Endothelial cell of umbilical vein (primary cell): ENCODE measurements at regions not wholly inside any gene's neighbourhood (a gene's known extent, or its start where the extent isn't known, plus 50 kb on each side); places are given as distances from the start of the nearest gene placed in this dataset.

Experiments
- BruUV-seq: library from RNA; stranded (reverse); fragments of 400-500 nt; replicated peaks from 2 replicates; lab custom pipeline; 2021; lab: Mats Ljungman, UMichigan
- CTCF ChIA-PET: fragments of 300-600, 350-600 bp; sonication (Branson Sonifier 250); formaldehyde crosslinking; loops from one replicate; lab custom pipeline; 2021; ENCODE audit warnings: antibody characterized with exemption, inconsistent platforms; lab: Charles Lee
- POLR2A ChIA-PET: fragments of 300-600, 350-600 bp; sonication (Branson Sonifier 250); formaldehyde crosslinking; loops from one replicate; lab custom pipeline; 2021; ENCODE audit warnings: antibody characterized with exemption, inconsistent platforms; lab: Charles Lee
- DNase-seq: peaks from one replicate; pipeline ENCODE4 v3.0.0-alpha.2; 2011; ENCODE audit warnings: low read depth, low spot score
- FAIRE-seq: peaks from 2 replicates; lab custom pipeline; 2011; peaks lifted over from hg19 to GRCh38; lab: Jason Lieb, UNC
- H2AFZ ChIP-seq: 2 replicates; pipeline ENCODE4 v1.6.0; 2012; ENCODE audit warnings: low read depth, low read length, control low read depth, inconsistent platforms
- H3K27ac ChIP-seq: 2 replicates; pipeline ENCODE4 v1.5.1; 2011; ENCODE audit warnings: low read depth, mild to moderate bottlenecking, control low read depth, low read length, moderate library complexity; ENCODE audit not compliant: insufficient read depth
- H3K27me3 ChIP-seq, 2 experiments: 2 replicates each; pipeline versions ENCODE4 v1.6.0 to v1.6.1; 2011; ENCODE audit warnings: low read length in 2 of 2, mixed read lengths in 1 of 2; ENCODE audit not compliant: control insufficient read depth in 2 of 2, insufficient read depth in 2 of 2
- H3K36me3 ChIP-seq, 2 experiments: 2 replicates in 1 of 2; 3 replicates in 1 of 2; pipeline ENCODE4 v1.5.1; 2011; ENCODE audit warnings: low read length in 2 of 2, mild to moderate bottlenecking in 1 of 2, moderate library complexity in 1 of 2; ENCODE audit not compliant: control insufficient read depth in 2 of 2, insufficient read depth in 2 of 2; ENCODE audit errors: extremely low read depth in 1 of 2
- H3K4me1 ChIP-seq: 3 replicates; pipeline ENCODE4 v1.5.1; 2011; ENCODE audit warnings: mild to moderate bottlenecking, low read length; ENCODE audit not compliant: control insufficient read depth, insufficient read depth; ENCODE audit errors: extremely low read depth
- H3K4me2 ChIP-seq: 2 replicates; pipeline ENCODE4 v1.6.1; 2011; ENCODE audit warnings: low read length, control low read depth, mixed read lengths; ENCODE audit not compliant: insufficient read depth
- H3K4me3 ChIP-seq, 3 experiments: fragments of 200-600 bp in 1 of 3; sonication (generic), shearing (Covaris generic) in 1 of 3; replicated peaks in 1 of 3; 2 replicates each; pipeline ENCODE4 v1.5.1; 2011 to 2016; ENCODE audit warnings: control low read depth in 3 of 3, low read length in 3 of 3, mild to moderate bottlenecking in 2 of 3, inconsistent platforms in 1 of 3, low read depth in 1 of 3, moderate library complexity in 1 of 3; ENCODE audit not compliant: insufficient read depth in 1 of 3
- H3K79me2 ChIP-seq: 2 replicates; pipeline ENCODE4 v1.6.0; 2012; ENCODE audit warnings: low read length, inconsistent platforms; ENCODE audit not compliant: control insufficient read depth, insufficient read depth
- H3K9ac ChIP-seq: replicated peaks from 2 replicates; pipeline ENCODE3; 2011; ENCODE audit warnings: low read length, control low read depth; ENCODE audit not compliant: insufficient read depth; ENCODE audit errors: extremely low read depth
- H3K9me1 ChIP-seq: replicated peaks from 3 replicates; pipeline ENCODE4 v1.6.0; 2011; ENCODE audit warnings: mild to moderate bottlenecking, low read length; ENCODE audit not compliant: control insufficient read depth, insufficient read depth; ENCODE audit errors: extremely low read depth
- H3K9me3 ChIP-seq: replicated peaks from 2 replicates; pipeline ENCODE4 v1.5.1; 2012; ENCODE audit warnings: low read length, inconsistent platforms; ENCODE audit not compliant: control insufficient read depth, insufficient read depth
- H4K20me1 ChIP-seq: replicated peaks from 2 replicates; pipeline ENCODE3; 2011; ENCODE audit warnings: mild to moderate bottlenecking, low read length; ENCODE audit not compliant: control insufficient read depth, insufficient read depth; ENCODE audit errors: extremely low read depth
- EZH2 ChIP-seq: IDR thresholded peaks from 2 replicates; pipeline ENCODE4 v1.6.1; 2012; ENCODE audit warnings: borderline replicate concordance, low read depth, mild to moderate bottlenecking, moderate library complexity, low read length, inconsistent platforms; ENCODE audit not compliant: severe bottlenecking
- FOS ChIP-seq: IDR thresholded peaks from 2 replicates; pipeline ENCODE4 v1.6.1; 2011; ENCODE audit warnings: mild to moderate bottlenecking, low read length, moderate library complexity, borderline replicate concordance; ENCODE audit not compliant: insufficient read depth
- GATA2 ChIP-seq: IDR thresholded peaks from 2 replicates; pipeline ENCODE4 v1.7.0; 2011; ENCODE audit warnings: low read depth, mild to moderate bottlenecking, moderate library complexity, mixed read lengths, low read length; ENCODE audit not compliant: insufficient read length, insufficient read depth
- JUN ChIP-seq: IDR thresholded peaks from 2 replicates; pipeline ENCODE4 v1.6.1; 2011; ENCODE audit warnings: borderline replicate concordance, low read depth; ENCODE audit not compliant: insufficient read length, insufficient read depth
- MYC ChIP-seq: IDR thresholded peaks from one replicate; pipeline ENCODE4 v1.6.1; 2011; ENCODE audit warnings: mild to moderate bottlenecking, low read depth, low read length
- POLR2A ChIP-seq: IDR thresholded peaks from 2 replicates; pipeline ENCODE4 v1.6.1; 2012; ENCODE audit warnings: low read depth, mild to moderate bottlenecking, control low read depth, low read length
- POLR2AphosphoS5 ChIP-seq: IDR thresholded peaks from 2 replicates; pipeline ENCODE4 v1.6.1; 2012; ENCODE audit warnings: low read depth, mild to moderate bottlenecking, control low read depth, low read length, moderate library complexity; ENCODE audit not compliant: insufficient read depth
- dilution Hi-C: fragments of 300-500 bp; cut with MboI; formaldehyde crosslinking; loops from one replicate; pipeline ENCODE4 v1.15.0; 2019; ENCODE audit warnings: low sequenced_read_pairs; ENCODE audit not compliant: extremely low pct_ligation_motif_present
- intact Hi-C: fragments of 100-400 bp; cut with micrococcal nuclease; formaldehyde crosslinking; loops from one replicate; pipeline ENCODE4 v1.10.0; 2022
- TF ChIP-seq, protein P1 (sequence below), 2 donors: IDR thresholded peaks; 1 replicate in 1 of 2; 2 replicates in 1 of 2; pipeline ENCODE4 v1.5.1; 2011; ENCODE audit warnings: low read length in 2 of 2, mild to moderate bottlenecking in 2 of 2, moderate library complexity in 2 of 2, control low read depth in 1 of 2, inconsistent platforms in 1 of 2, low read depth in 1 of 2; ENCODE audit not compliant: insufficient read depth in 1 of 2; ENCODE audit errors: extremely low read depth in 1 of 2
- TF ChIP-seq, protein P2 (sequence below): IDR thresholded peaks from 2 replicates; pipeline ENCODE4 v1.6.1; 2011; ENCODE audit not compliant: insufficient read depth, insufficient read length

DNA sequence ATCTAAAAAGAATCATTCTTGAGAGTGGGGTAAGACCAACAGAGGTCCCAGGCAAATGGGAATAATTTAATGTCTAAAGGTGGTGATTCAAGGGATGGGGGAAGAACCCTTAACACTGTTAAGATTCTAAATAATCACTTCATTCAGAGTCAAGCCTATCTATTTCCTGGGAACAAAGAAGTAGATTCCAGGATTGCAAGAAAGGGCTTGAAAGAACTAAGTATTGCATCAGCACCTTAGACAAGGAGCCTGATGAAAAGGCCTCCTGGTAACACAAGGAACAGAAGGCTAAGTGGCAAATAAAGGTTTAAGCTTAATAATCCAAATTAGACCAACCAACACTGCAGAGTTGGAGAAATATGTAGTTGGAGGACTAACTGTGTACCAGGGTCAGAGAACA lies 620.7 kb upstream of the BTBD3 start:
- H4K20me1 ChIP-seq, result no peaks in the 10 kb centered on the region
- no peak overlapping the region for H3K4me2 ChIP-seq
- ChIA-PET CTCF (no interaction called here), POLR2A (no interaction called here)
- no peaks in the 10 kb centered on the region for H3K9me3 ChIP-seq
- dilution Hi-C loops, result no loop called here
- H3K9me1 ChIP-seq, result no peaks in the 10 kb centered on the region
- no peak overlapping the region for H3K27ac ChIP-seq
- H3K36me3 ChIP-seq, result no peaks in the 10 kb centered on the region
- no TSS peak for BruUV-seq
- TF ChIP-seq EZH2 (no peak), POLR2A (no peak), MYC (no peak)
- TF ChIP-seq, protein P1, sequence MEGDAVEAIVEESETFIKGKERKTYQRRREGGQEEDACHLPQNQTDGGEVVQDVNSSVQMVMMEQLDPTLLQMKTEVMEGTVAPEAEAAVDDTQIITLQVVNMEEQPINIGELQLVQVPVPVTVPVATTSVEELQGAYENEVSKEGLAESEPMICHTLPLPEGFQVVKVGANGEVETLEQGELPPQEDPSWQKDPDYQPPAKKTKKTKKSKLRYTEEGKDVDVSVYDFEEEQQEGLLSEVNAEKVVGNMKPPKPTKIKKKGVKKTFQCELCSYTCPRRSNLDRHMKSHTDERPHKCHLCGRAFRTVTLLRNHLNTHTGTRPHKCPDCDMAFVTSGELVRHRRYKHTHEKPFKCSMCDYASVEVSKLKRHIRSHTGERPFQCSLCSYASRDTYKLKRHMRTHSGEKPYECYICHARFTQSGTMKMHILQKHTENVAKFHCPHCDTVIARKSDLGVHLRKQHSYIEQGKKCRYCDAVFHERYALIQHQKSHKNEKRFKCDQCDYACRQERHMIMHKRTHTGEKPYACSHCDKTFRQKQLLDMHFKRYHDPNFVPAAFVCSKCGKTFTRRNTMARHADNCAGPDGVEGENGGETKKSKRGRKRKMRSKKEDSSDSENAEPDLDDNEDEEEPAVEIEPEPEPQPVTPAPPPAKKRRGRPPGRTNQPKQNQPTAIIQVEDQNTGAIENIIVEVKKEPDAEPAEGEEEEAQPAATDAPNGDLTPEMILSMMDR (IDR thresholded peaks at IDR 0.05; ENCODE audit: extremely low read depth in 1 of 2, insufficient read depth in 1 of 2, low read depth in 1 of 2, low read length in 2 of 2), result no peak
- H2AFZ ChIP-seq, result no peak overlapping the region
- no peak for FAIRE-seq
- no peak for DNase-seq
- H3K27me3 ChIP-seq, result no peaks in the 10 kb centered on the region
- intact Hi-C loops, result no loop called here
- H3K79me2 ChIP-seq, result no peaks in the 10 kb centered on the region
- H3K4me1 ChIP-seq, result no peaks in the 10 kb centered on the region
- no peak overlapping the region for H3K9ac ChIP-seq
- H3K4me3 ChIP-seq, result no peak overlapping the region

DNA sequence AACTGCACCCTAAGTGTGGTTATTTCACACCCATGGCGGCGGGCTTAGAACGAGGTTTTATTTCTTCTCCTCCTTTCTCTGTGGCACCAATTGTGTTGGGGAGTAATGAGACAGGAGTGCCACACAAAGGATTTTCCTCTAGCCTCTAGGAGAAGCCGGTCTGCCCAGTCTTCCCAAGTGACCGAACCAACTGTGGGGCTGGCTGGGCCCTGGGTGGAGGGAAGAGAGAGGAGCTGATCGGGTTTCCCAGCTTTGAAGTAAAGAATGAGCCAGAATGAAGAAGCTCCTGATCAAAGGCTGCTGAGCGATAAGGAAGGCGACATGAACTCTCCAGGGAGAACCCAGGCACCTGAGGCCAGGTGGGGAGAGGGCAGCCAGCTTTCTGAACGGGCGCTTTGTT lies 616.0 kb upstream of the BTBD3 start:
- POLR2A ChIA-PET, result no interaction called here
- dilution Hi-C loops, result no loop called here

More for the DNA sequence above, 616.0 kb upstream of the BTBD3 start:
- TF ChIP-seq, protein P1 (IDR thresholded peaks at IDR 0.05; ENCODE audit: extremely low read depth in 1 of 2, insufficient read depth in 1 of 2, low read depth in 1 of 2, low read length in 2 of 2), result no peak
- TF ChIP-seq GATA2, result no peak
- no peak for TF ChIP-seq EZH2
- TF ChIP-seq POLR2A, result no peak
- TF ChIP-seq POLR2AphosphoS5, result no peak
- TF ChIP-seq MYC, result no peak
- no peak for TF ChIP-seq FOS
- TF ChIP-seq, protein P2, sequence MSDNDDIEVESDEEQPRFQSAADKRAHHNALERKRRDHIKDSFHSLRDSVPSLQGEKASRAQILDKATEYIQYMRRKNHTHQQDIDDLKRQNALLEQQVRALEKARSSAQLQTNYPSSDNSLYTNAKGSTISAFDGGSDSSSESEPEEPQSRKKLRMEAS, result no peak
- TF ChIP-seq JUN, result no peak
- Histone ChIP-seq H3K4me2 (no peak overlapping the region), H3K9ac (no peak overlapping the region), H3K36me3 (no peaks in the 10 kb centered on the region), H3K27me3 (no peaks in the 10 kb centered on the region), H3K79me2 (no peaks in the 10 kb centered on the region), H3K4me3 (no peak overlapping the region), H2AFZ (no peak overlapping the region), H3K4me1 (no peaks in the 10 kb centered on the region), H3K9me3 (no peaks in the 10 kb centered on the region), H3K27ac (no peak overlapping the region), H4K20me1 (no peaks in the 10 kb centered on the region), H3K9me1 (no peaks in the 10 kb centered on the region)
- intact Hi-C loops, result no loop called here
- DNase-seq (no peak), FAIRE-seq (no peak)
- no TSS peak for BruUV-seq
- CTCF ChIA-PET, result interaction anchor here (1.3 kb wide), 1 partner anchor 12 kb away, joined by 3 read pairs; no protein-coding TSS in a partner anchor
